GM04504 (cell line): ENCODE measurements at regions not wholly inside any gene's neighbourhood (a gene's known extent, or its start where the extent isn't known, plus 50 kb on each side); places are given as distances from the start of the nearest gene placed in this dataset.

Source experiments
- DNase-seq: peaks from one replicate; pipeline ENCODE4 v3.0.0-alpha.2; 2012; ENCODE audit warnings: low read depth

DNA sequence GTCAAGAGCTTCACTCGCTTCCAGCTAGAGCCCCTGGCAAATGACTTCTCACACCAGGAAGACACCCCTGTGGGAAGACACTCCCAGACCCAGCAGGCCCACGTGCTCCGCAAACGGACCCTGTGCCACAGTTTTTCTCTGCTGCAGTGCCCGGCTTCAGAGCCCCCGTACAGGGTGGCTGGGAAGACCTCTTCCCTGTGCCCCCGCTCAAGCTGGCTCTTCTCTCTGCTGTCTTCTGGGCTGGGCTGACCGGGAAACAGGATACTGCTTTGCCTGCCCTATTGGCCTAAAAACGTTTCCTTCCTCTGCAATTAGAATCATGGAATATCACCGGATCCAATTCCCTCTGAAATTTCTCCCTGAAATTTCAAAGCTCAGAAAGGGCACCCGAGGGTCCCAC lies 63.7 kb upstream of the CRHR1 start:
- DNase-seq, result no peak

DNA sequence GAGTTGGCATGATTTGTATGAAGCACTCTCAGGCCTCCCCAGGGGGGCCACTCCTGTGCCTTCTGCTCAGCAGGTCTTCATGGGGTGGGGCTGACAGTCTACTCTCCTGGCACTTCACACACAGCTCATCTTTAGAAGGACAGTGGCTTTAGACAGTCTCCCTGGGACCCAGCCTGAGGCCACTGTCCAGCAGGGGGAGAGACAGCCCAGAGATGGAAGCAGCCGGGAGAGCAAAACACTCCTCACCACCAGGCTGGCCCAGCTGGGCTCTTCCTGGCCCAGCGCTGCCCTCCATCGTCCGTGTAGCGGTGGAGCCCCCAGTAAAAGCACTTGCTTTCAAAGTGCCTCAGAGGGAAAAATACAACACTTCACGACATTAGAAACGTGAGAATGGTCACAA lies 62.0 kb upstream of the CRHR1 start:
- DNase-seq, result no peak

DNA sequence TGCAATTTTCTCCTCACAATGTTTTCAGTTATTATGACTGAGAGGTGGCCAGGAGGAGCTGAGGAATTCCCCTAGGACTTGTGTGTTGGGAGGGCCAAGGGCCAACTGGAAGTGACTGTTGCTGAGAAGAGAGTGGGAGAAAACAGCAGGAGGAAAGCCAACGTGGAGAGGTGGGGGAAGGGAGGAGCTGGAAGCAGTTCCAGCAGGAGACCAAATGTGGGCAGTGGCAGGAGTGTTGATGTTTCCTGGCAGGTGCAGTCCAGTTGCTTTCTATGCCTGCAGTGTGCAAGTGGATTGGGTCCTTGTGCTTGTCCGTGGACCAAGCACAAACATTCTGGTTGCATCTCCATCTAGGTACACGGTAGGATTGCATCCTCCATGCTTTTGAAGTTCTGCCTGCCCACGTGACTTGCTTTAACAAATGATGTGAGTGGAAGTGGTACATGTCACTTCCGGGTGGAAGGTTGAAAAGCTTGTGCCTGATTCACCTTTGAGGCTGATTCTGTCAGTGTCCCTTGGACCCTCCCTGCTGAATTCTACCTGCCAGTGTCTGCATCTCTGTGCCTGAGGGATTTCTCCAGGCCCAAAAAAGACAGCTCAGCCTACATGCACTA lies 54.7 kb upstream of the CRHR1 start:
- no peak for DNase-seq

DNA sequence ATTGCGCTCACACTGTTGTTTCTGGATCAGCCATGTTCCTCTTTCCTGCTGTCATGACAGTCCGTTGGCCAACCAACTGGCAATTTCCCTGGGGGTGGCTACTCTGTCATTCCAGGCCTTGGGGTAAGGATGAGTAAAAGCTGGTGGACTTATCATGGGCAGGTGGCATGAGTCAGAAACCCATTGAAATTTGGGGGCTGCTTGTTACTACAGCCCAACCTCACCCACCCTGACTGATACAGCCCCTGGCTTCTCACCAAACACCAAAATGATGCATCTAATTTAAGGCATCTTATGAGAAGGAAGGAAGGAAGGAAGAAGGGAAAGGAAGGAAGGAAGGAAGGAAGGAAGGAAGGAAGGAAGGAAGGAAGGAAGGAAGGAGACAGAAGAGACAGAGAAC lies 53.9 kb upstream of the CRHR1 start:
- no peak for DNase-seq

DNA sequence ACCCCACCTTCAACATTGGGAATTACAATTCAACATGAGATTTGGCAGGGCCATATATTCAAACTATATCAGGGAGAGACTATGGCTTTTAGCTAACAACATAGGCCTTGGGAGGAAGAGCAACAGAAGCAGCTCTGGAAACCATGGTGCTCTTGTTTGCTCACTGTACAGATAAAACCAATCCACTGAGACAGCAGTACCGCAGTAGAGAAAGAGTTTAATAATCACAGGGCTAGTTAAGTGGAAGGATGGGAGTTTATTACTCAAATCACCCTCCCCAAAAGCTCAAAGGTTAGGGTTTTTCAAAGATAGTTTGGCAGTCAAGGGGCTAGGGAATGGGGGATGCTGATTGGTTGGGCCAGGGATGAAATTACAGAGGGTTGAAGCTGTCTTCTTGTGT lies 52.7 kb upstream of the CRHR1 start:
- no peak for DNase-seq

DNA sequence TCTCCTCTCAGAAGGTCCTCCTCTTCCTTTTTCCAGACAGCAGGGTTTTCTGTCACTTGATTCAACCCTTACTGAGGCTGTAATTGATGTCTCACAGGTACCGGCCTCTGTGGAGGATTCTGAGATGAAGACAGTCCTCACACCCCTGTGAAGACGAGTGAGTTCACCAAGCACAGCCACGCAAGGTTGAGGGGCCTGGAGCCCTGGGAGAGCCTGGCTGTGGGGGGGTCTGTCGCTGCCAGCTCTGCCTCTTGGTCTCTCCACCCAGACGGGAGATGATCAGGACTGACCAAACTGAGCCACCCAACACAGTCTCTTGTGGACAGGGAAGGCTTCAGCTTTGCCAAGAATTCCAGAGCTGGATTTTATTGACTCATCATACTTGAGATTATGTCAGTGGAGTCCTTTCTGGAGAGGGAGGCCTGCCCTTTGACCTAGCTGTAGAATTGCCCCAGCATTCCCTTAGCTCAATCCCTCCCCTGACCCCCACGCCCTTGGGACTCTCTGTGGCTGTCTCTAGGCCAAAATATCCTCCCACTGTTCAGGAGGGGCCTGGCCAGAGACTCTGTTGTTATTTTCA lies 51.1 kb upstream of the CRHR1 start:
- no peak for DNase-seq

DNA sequence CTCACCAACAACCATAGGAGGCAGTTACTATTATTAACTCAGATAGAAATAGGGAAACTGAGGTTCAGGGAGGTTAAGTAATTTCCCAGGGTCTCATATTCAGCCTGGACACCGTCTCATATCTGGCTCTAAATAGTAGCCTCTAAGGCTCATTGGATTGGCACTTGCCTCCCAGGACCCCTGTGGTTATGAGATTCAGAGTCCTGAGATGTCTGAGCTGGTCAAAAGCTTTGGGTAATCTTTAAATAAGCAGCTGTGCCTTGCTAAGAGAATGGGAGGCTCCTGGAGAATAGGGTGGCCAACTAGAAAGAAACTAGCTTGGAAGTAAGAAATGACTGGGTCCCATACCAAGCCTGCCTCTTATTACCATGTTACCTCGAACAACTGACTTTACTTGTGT lies 50.3 kb upstream of the CRHR1 start:
- DNase-seq, result no peak
